H9 (cell line): ENCODE measurements at regions not wholly inside any gene's neighbourhood (a gene's known extent, or its start where the extent isn't known, plus 50 kb on each side); places are given as distances from the start of the nearest gene placed in this dataset.

Source experiments
- DNase-seq: peaks from one replicate; pipeline ENCODE4 v3.0.0-alpha.2; 2017
- H2AFZ ChIP-seq: one replicate; pipeline ENCODE4 v1.6.1; 2013; ENCODE audit warnings: mild to moderate bottlenecking, low read length, control low read depth, moderate library complexity
- H2AK5ac ChIP-seq: 2 replicates; pipeline ENCODE4 v1.6.1; 2013; ENCODE audit warnings: low read length, control low read depth, mixed read lengths; ENCODE audit not compliant: insufficient read length
- H2BK120ac ChIP-seq: one replicate; pipeline ENCODE4 v1.6.1; 2013; ENCODE audit warnings: low read depth, mild to moderate bottlenecking, low read length, control low read depth, inconsistent platforms; ENCODE audit not compliant: poor library complexity, severe bottlenecking
- H2BK12ac ChIP-seq: 2 replicates; pipeline ENCODE4 v1.6.1; 2013; ENCODE audit warnings: low read length, control low read depth, mixed read lengths, low read depth; ENCODE audit not compliant: insufficient read length
- H2BK15ac ChIP-seq: 2 replicates; pipeline ENCODE4 v1.6.1; 2013; ENCODE audit warnings: low read depth, low read length, control low read depth
- H2BK20ac ChIP-seq: one replicate; pipeline ENCODE4 v1.6.1; 2013; ENCODE audit warnings: low read depth, mild to moderate bottlenecking, low read length, control low read depth, inconsistent platforms; ENCODE audit not compliant: poor library complexity, severe bottlenecking
- H2BK5ac ChIP-seq: 2 replicates; pipeline ENCODE4 v1.6.1; 2013; ENCODE audit warnings: low read length, control low read depth, mixed read lengths; ENCODE audit not compliant: insufficient read length
- H3K14ac ChIP-seq: 2 replicates; pipeline ENCODE4 v1.6.1; 2013; ENCODE audit warnings: low read length, control low read depth; ENCODE audit not compliant: insufficient read depth
- H3K18ac ChIP-seq: 2 replicates; pipeline ENCODE4 v1.6.1; 2013; ENCODE audit warnings: low read depth, mild to moderate bottlenecking, mixed read lengths, low read length, control low read depth; ENCODE audit not compliant: insufficient read length
- H3K23ac ChIP-seq: 2 replicates; pipeline ENCODE4 v1.6.1; 2013; ENCODE audit warnings: low read length, control low read depth, mixed read lengths, low read depth; ENCODE audit not compliant: insufficient read length
- H3K23me2 ChIP-seq: 2 replicates; pipeline ENCODE4 v1.6.1; 2013; ENCODE audit warnings: low read depth, mild to moderate bottlenecking, mixed read lengths, low read length, control low read depth; ENCODE audit not compliant: insufficient read length, poor library complexity, severe bottlenecking
- H3K27ac ChIP-seq: 2 replicates; pipeline ENCODE4 v1.5.1; 2013; ENCODE audit warnings: low read length, control low read depth, mixed read lengths, low read depth; ENCODE audit not compliant: insufficient read length
- H3K27me3 ChIP-seq: 2 replicates; pipeline ENCODE4 v1.6.1; 2013; ENCODE audit warnings: low read length, control low read depth, inconsistent platforms; ENCODE audit not compliant: insufficient read depth
- H3K4ac ChIP-seq: 2 replicates; pipeline ENCODE4 v1.6.1; 2013; ENCODE audit warnings: low read depth, mild to moderate bottlenecking, control low read depth, inconsistent platforms, low read length, moderate library complexity
- H3K4me1 ChIP-seq: 2 replicates; pipeline ENCODE4 v1.6.1; 2013; ENCODE audit warnings: low read length, control low read depth, inconsistent platforms; ENCODE audit not compliant: insufficient read depth
- H3K4me2 ChIP-seq: 2 replicates; pipeline ENCODE4 v1.6.1; 2013; ENCODE audit warnings: low read length, control low read depth, mixed read lengths; ENCODE audit not compliant: insufficient read length, insufficient read depth
- H3K56ac ChIP-seq: 2 replicates; pipeline ENCODE4 v1.6.1; 2013; ENCODE audit warnings: low read depth, mild to moderate bottlenecking, mixed read lengths, low read length, control low read depth; ENCODE audit not compliant: insufficient read length
- H3K79me1 ChIP-seq: 2 replicates; pipeline ENCODE4 v1.6.1; 2013; ENCODE audit warnings: low read depth, mild to moderate bottlenecking, moderate library complexity, low read length, control low read depth, inconsistent platforms; ENCODE audit not compliant: insufficient read depth, poor library complexity, severe bottlenecking
- H3K79me2 ChIP-seq: 2 replicates; pipeline ENCODE4 v1.6.1; 2013; ENCODE audit warnings: low read length, control low read depth, inconsistent platforms; ENCODE audit not compliant: insufficient read depth
- H3K9ac ChIP-seq: 2 replicates; pipeline ENCODE4 v1.6.1; 2013; ENCODE audit warnings: low read length, control low read depth, mixed read lengths; ENCODE audit not compliant: insufficient read length; ENCODE audit errors: extremely low read depth
- H3K9me3 ChIP-seq: one replicate; pipeline ENCODE4 v1.6.1; 2013; ENCODE audit warnings: low read depth, low read length, inconsistent platforms; ENCODE audit not compliant: control insufficient read depth
- H3T11ph ChIP-seq: one replicate; pipeline ENCODE4 v1.6.1; 2013; ENCODE audit warnings: mild to moderate bottlenecking, low read length, control low read depth, inconsistent platforms
- H4K20me1 ChIP-seq: one replicate; pipeline ENCODE4 v1.6.1; 2013; ENCODE audit not compliant: control insufficient read depth, insufficient read length, insufficient read depth
- H4K5ac ChIP-seq: 2 replicates; pipeline ENCODE4 v1.6.1; 2013; ENCODE audit warnings: low read depth, mild to moderate bottlenecking, mixed read lengths, low read length, control low read depth; ENCODE audit not compliant: insufficient read length
- H4K8ac ChIP-seq: replicated peaks from 2 replicates; pipeline ENCODE4 v1.6.1; 2013; ENCODE audit warnings: low read length, control low read depth, mixed read lengths, low read depth; ENCODE audit not compliant: insufficient read length
- H4K91ac ChIP-seq: 2 replicates; pipeline ENCODE4 v1.6.1; 2013; ENCODE audit warnings: low read depth, mild to moderate bottlenecking, moderate library complexity, mixed read lengths, low read length, control low read depth; ENCODE audit not compliant: insufficient read length
- H3K27ac Mint-ChIP-seq, 3 experiments: 2 replicates in 2 of 3; 3 replicates in 1 of 3; pipeline ENCODE4 v1.8.0; 2020 to 2021; ENCODE audit warnings: mixed read lengths in 3 of 3, mild to moderate bottlenecking in 1 of 3, moderate library complexity in 1 of 3
- H3K27me3 Mint-ChIP-seq: 2 replicates; pipeline ENCODE4 v1.8.0; 2021; ENCODE audit warnings: low read depth, mild to moderate bottlenecking, moderate library complexity, mixed read lengths
- H3K36me3 Mint-ChIP-seq, 3 experiments: 2 replicates in 2 of 3; 3 replicates in 1 of 3; pipeline ENCODE4 v1.8.0; 2020 to 2021; ENCODE audit warnings: low read depth in 3 of 3, mixed read lengths in 3 of 3; ENCODE audit not compliant: insufficient read depth in 1 of 3
- H3K4me1 Mint-ChIP-seq, 2 experiments: 2 replicates each; pipeline ENCODE4 v1.8.0; 2020; ENCODE audit warnings: mixed read lengths in 2 of 2
- H3K4me3 Mint-ChIP-seq, 2 experiments: 2 replicates in 1 of 2; 3 replicates in 1 of 2; pipeline ENCODE4 v1.8.0; 2020 to 2021; ENCODE audit warnings: mild to moderate bottlenecking in 2 of 2, mixed read lengths in 2 of 2, moderate library complexity in 1 of 2
- H3K9me3 Mint-ChIP-seq, 2 experiments: 2 replicates in 1 of 2; 3 replicates in 1 of 2; pipeline ENCODE4 v1.8.0; 2020; ENCODE audit warnings: mild to moderate bottlenecking in 2 of 2, mixed read lengths in 2 of 2, moderate library complexity in 1 of 2
- CTCF ChIP-seq: fragments of 200-600 bp; sonication (generic); conservative IDR thresholded peaks from 3 replicates; pipeline ENCODE4 v1.8.0; 2021; ENCODE audit warnings: antibody characterized with exemption, mild to moderate bottlenecking
- WGBS: extraction: QIAGEN DNeasy Blood & Tissue Kit; methylation state at CpG from one replicate; pipeline ENCODE4 v1.1.7; 2013; ENCODE audit warnings: missing lambda C conversion rate, low lambda C conversion rate, mixed read lengths; ENCODE audit not compliant: insufficient read length; ENCODE audit errors: extremely low coverage; 5-methylcytosine and 5-hydroxymethylcytosine counted together

GRCh38 chr10:100652406-100653135, 92.8 kb upstream of the PAX2 start:
- no CpG with 5 or more reads among the region's 7 CpGs for WGBS
- Mint-ChIP-seq H3K4me1 (peaks cover 17 to 35% of the 10 kb centered on the region in 2 experiments), H3K27me3 (peaks cover 81% of the 10 kb centered on the region)

More at GRCh38 chr10:100652406-100653135, 92.8 kb upstream of the PAX2 start:
- Histone ChIP-seq H4K91ac (no peak overlapping the region), H3K9ac (no peak overlapping the region), H3K27ac (no peak overlapping the region), H3K56ac (no peak overlapping the region), H4K5ac (no peak overlapping the region), H3K79me1 (no peaks in the 10 kb centered on the region), H3K27me3 (peaks cover 31% of the 10 kb centered on the region), H3K18ac (no peak overlapping the region), H2BK15ac (no peak overlapping the region), H3K4me1 (no peaks in the 10 kb centered on the region; the same call in 1 of the 2 replicates), H3K4me2 (no peak overlapping the region), H4K8ac (no peak overlapping the region), H3K79me2 (no peaks in the 10 kb centered on the region), H2AFZ (no peak overlapping the region), H2BK12ac (no peak overlapping the region), H3K4ac (no peak overlapping the region), H2BK120ac (no peak overlapping the region), H2BK5ac (no peak overlapping the region), H3K9me3 (no peaks in the 10 kb centered on the region), H3T11ph (no peak overlapping the region), H3K14ac (no peak overlapping the region), H3K23ac (no peak overlapping the region), H3K23me2 (peaks cover 27% of the 10 kb centered on the region), H2BK20ac (no peak overlapping the region), H2AK5ac (no peak overlapping the region), H4K20me1 (no peaks in the 10 kb centered on the region)
- peaks cover 0 to 8% (median 2%) of the 10 kb centered on the region in 3 experiments; a peak in 1 of 7 replicates for H3K36me3 Mint-ChIP-seq
- H3K9me3 Mint-ChIP-seq = peaks cover 2 to 12% of the 10 kb centered on the region in 2 experiments; a peak in 4 of 5 replicates
- TF ChIP-seq CTCF = no peak
- no peak overlapping the region; a peak in 1 of 5 replicates for H3K4me3 Mint-ChIP-seq
- no peak for DNase-seq
- H3K27ac Mint-ChIP-seq = no peak overlapping the region
